ENCODE measurements at regions not wholly inside any gene's neighbourhood (a gene's known extent, or its start where the extent isn't known, plus 50 kb on each side); places are given as distances from the start of the nearest gene placed in this dataset.

GRCh38 chr16:25487888-25488287 is 203.9 kb upstream of the HS3ST4 start:
- TF ChIP-seq EZH2 (IDR thresholded peaks at IDR 0.05; ENCODE audit: borderline replicate concordance, low read depth, low read length, poor library complexity, severe bottlenecking): no peak
- no peak for TF ChIP-seq CTCF (conservative IDR thresholded peaks at IDR 0.05; ENCODE audit: low read depth, low read length)
- Histone ChIP-seq H3K27me3 (replicated peaks; ENCODE audit: insufficient read depth, low read depth, low read length, poor library complexity) (no peaks in the 10 kb centered on the region), H3K9me3 (ENCODE audit: low read depth, low read length, poor library complexity, severe bottlenecking) (no peaks in the 10 kb centered on the region), H3K36me3 (ENCODE audit: insufficient read depth, low read length, poor library complexity, severe bottlenecking) (no peaks in the 10 kb centered on the region), H3K4me3 (ENCODE audit: low read depth, low read length, poor library complexity, severe bottlenecking) (no peak overlapping the region), H3K4me1 (ENCODE audit: insufficient read depth, low read length, poor library complexity, severe bottlenecking) (no peaks in the 10 kb centered on the region), H3K27ac (ENCODE audit: low read depth, low read length, poor library complexity, severe bottlenecking) (no peak overlapping the region)
- CTCF ChIA-PET: no interaction called here
- POLR2A ChIA-PET (ENCODE audit: low non-redundant PET): no interaction called here
- no TSS peak for BruUV-seq (replicated peaks)
- intact Hi-C loops (cut with micrococcal nuclease; ENCODE audit: unreplicated experiment): no loop called here
- DNase-seq (ENCODE audit: low spot score): no peak

GRCh38 chr16:25481636-25482035 is 210.1 kb upstream of the HS3ST4 start:
- TF ChIP-seq EZH2 (IDR thresholded peaks at IDR 0.05; ENCODE audit: borderline replicate concordance, low read depth, low read length, poor library complexity, severe bottlenecking): no peak
- TF ChIP-seq CTCF (conservative IDR thresholded peaks at IDR 0.05; ENCODE audit: low read depth, low read length): no peak
- H3K9me3 ChIP-seq (ENCODE audit: low read depth, low read length, poor library complexity, severe bottlenecking): no peaks in the 10 kb centered on the region
- ChIA-PET POLR2A (ENCODE audit: low non-redundant PET) (no interaction called here), CTCF (no interaction called here)
- no peaks in the 10 kb centered on the region for H3K27me3 ChIP-seq (replicated peaks; ENCODE audit: insufficient read depth, low read depth, low read length, poor library complexity)
- no peak for DNase-seq (ENCODE audit: low spot score)
- no TSS peak for BruUV-seq (replicated peaks)
- intact Hi-C loops (cut with micrococcal nuclease; ENCODE audit: unreplicated experiment): no loop called here
- no peaks in the 10 kb centered on the region for H3K36me3 ChIP-seq (ENCODE audit: insufficient read depth, low read length, poor library complexity, severe bottlenecking)
- H3K4me1 ChIP-seq (ENCODE audit: insufficient read depth, low read length, poor library complexity, severe bottlenecking): no peaks in the 10 kb centered on the region
- H3K27ac ChIP-seq (ENCODE audit: low read depth, low read length, poor library complexity, severe bottlenecking): no peak overlapping the region
- H3K4me3 ChIP-seq (ENCODE audit: low read depth, low read length, poor library complexity, severe bottlenecking): no peak overlapping the region

- BruUV-seq (replicated peaks): no TSS peak
- ChIA-PET POLR2A (ENCODE audit: low non-redundant PET) (no interaction called here), CTCF (interaction anchor here (0.6 kb wide), 1 partner anchor 231 kb away, joined by 3 read pairs; no protein-coding TSS in a partner anchor)
- H3K9me3 ChIP-seq (ENCODE audit: low read depth, low read length, poor library complexity, severe bottlenecking): no peaks in the 10 kb centered on the region
- H3K27ac ChIP-seq (ENCODE audit: low read depth, low read length, poor library complexity, severe bottlenecking): no peak overlapping the region
- H3K27me3 ChIP-seq (replicated peaks; ENCODE audit: insufficient read depth, low read depth, low read length, poor library complexity): no peaks in the 10 kb centered on the region
- no peaks in the 10 kb centered on the region for H3K36me3 ChIP-seq (ENCODE audit: insufficient read depth, low read length, poor library complexity, severe bottlenecking)
- no peak for DNase-seq (ENCODE audit: low spot score)
- intact Hi-C loops (cut with micrococcal nuclease; ENCODE audit: unreplicated experiment): no loop called here
- H3K4me3 ChIP-seq (ENCODE audit: low read depth, low read length, poor library complexity, severe bottlenecking): no peak overlapping the region
- TF ChIP-seq EZH2 (IDR thresholded peaks at IDR 0.05; ENCODE audit: borderline replicate concordance, low read depth, low read length, poor library complexity, severe bottlenecking) (no peak), CTCF (conservative IDR thresholded peaks at IDR 0.05; ENCODE audit: low read depth, low read length) (no peak)
- no peaks in the 10 kb centered on the region for H3K4me1 ChIP-seq (ENCODE audit: insufficient read depth, low read length, poor library complexity, severe bottlenecking)
These were observed 213.3 kb upstream of the HS3ST4 start for GRCh38 chr16:25478476-25478875.
